ENCODE measurements at regions not wholly inside any gene's neighbourhood (a gene's known extent, or its start where the extent isn't known, plus 50 kb on each side); places are given as distances from the start of the nearest gene placed in this dataset.

- no peak for TF ChIP-seq POLR2A (IDR thresholded peaks at IDR 0.05)
- TF ChIP-seq, protein P1, sequence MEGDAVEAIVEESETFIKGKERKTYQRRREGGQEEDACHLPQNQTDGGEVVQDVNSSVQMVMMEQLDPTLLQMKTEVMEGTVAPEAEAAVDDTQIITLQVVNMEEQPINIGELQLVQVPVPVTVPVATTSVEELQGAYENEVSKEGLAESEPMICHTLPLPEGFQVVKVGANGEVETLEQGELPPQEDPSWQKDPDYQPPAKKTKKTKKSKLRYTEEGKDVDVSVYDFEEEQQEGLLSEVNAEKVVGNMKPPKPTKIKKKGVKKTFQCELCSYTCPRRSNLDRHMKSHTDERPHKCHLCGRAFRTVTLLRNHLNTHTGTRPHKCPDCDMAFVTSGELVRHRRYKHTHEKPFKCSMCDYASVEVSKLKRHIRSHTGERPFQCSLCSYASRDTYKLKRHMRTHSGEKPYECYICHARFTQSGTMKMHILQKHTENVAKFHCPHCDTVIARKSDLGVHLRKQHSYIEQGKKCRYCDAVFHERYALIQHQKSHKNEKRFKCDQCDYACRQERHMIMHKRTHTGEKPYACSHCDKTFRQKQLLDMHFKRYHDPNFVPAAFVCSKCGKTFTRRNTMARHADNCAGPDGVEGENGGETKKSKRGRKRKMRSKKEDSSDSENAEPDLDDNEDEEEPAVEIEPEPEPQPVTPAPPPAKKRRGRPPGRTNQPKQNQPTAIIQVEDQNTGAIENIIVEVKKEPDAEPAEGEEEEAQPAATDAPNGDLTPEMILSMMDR (IDR thresholded peaks at IDR 0.05 in 4 of 5, conservative IDR thresholded peaks at IDR 0.05 in 1 of 5) = no peak
- Histone ChIP-seq H3K4me3 (no peak overlapping the region), H3K4me1 (no peaks in the 10 kb centered on the region), H3K9me3 (no peaks in the 10 kb centered on the region), H3K27ac (no peak overlapping the region), H3K27me3 (peaks cover 48 to 72% (median 60%) of the 10 kb centered on the region in 3 donors), H3K36me3 (no peaks in the 10 kb centered on the region)
- ATAC-seq = no peak
- intact Hi-C loops (cut with DNase I; ENCODE audit: low total_unique reads) = no loop called here
- DNase-seq = no peak
- in situ Hi-C loops (cut with MboI; ENCODE audit: low sequenced_read_pairs in 4 of 4) = no loop called here
Observed at GRCh38 chr4:3656416-3657356, 109.5 kb upstream of the ADRA2C start.

DNA sequence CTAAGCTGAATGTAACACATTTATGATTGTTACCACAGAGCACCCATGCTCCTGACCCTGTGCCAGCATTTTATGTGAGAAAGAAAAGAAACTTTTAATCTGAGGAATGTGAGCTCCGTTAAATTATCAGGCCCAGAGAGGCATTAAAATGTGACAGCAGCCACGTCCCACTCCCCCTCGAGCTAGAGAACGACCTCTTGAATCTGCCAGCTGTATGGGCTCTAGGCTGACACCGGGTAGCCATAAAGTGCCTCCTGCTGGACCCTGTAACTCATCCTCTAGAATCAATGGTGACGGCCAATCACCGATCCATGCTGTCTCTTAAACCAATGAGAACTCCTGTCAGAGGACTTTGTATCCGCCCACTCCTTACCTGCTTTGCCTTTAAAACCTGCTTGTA lies 110.2 kb upstream of the ADRA2C start:
- TF ChIP-seq POLR2A (IDR thresholded peaks at IDR 0.05) = no peak
- TF ChIP-seq, protein P1 (IDR thresholded peaks at IDR 0.05 in 4 of 5, conservative IDR thresholded peaks at IDR 0.05 in 1 of 5) = no peak
- Histone ChIP-seq H3K27me3 (peaks cover 50 to 74% (median 57%) of the 10 kb centered on the region in 3 donors), H3K36me3 (no peaks in the 10 kb centered on the region), H3K4me3 (no peak overlapping the region), H3K27ac (no peak overlapping the region), H3K4me1 (no peaks in the 10 kb centered on the region), H3K9me3 (no peaks in the 10 kb centered on the region)
- in situ Hi-C loops (cut with MboI; ENCODE audit: low sequenced_read_pairs in 4 of 4) = no loop called here
- no peak for DNase-seq
- no peak for ATAC-seq
- intact Hi-C loops (cut with DNase I; ENCODE audit: low total_unique reads) = no loop called here

GRCh38 chr4:3655485-3655884 lies 110.7 kb upstream of the ADRA2C start:
- ATAC-seq (no peak), DNase-seq (no peak)
- TF ChIP-seq POLR2A (IDR thresholded peaks at IDR 0.05) = no peak
- TF ChIP-seq, protein P1 (IDR thresholded peaks at IDR 0.05 in 4 of 5, conservative IDR thresholded peaks at IDR 0.05 in 1 of 5) = no peak
- Histone ChIP-seq H3K27ac (no peak overlapping the region), H3K4me3 (no peak overlapping the region), H3K36me3 (no peaks in the 10 kb centered on the region), H3K27me3 (peaks cover 54 to 76% (median 57%) of the 10 kb centered on the region in 3 donors), H3K9me3 (no peaks in the 10 kb centered on the region), H3K4me1 (no peaks in the 10 kb centered on the region)
- in situ Hi-C loops (cut with MboI; ENCODE audit: low sequenced_read_pairs in 4 of 4) = no loop called here
- intact Hi-C loops (cut with DNase I; ENCODE audit: low total_unique reads) = no loop called here

DNA sequence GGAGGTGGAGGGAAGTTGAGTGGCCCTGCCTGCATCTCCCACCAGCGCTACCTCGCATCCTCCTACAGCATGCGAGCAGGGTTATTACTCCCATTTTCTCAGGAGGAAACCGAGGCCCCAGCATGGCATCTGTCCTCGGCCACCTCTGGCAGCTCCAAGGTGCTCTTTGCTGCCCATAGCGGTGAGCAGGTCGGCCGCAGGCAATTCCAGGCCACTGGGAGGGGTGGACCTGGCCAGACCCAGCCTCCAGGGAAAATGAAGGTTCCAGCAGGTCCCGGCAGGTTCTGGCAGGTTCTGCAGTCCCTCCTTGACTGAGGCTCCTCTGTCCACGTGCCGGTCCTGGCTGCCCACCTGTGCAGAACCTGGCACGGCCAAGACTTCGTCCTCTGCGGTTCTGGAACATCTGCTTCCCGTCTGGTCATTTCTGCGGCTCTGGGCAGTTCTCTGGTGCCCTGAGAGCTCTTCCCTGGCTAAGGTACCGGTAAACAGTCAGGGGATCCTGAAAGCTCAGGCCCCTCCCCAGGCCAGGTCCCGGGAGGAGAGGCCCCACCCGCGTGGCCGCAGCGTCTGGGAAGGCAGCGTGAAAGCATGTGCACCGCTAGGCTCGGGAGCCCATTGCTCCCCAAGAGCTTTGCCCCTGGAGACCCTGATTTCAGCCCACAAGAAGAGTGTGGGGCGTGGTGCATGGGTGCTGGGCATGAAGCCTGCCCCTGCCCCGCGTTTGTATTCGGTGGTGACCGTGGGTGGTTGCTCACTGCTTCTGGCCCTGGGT lies 112.0 kb upstream of the ADRA2C start:
- intact Hi-C loops (cut with DNase I; ENCODE audit: low total_unique reads) = no loop called here
- Histone ChIP-seq H3K4me1 (no peaks in the 10 kb centered on the region), H3K4me3 (no peak overlapping the region), H3K36me3 (no peaks in the 10 kb centered on the region), H3K27me3 (peaks cover 48 to 63% (median 50%) of the 10 kb centered on the region in 3 donors), H3K27ac (no peak overlapping the region), H3K9me3 (no peaks in the 10 kb centered on the region)
- DNase-seq = no peak
- in situ Hi-C loops (cut with MboI; ENCODE audit: low sequenced_read_pairs in 4 of 4) = no loop called here
- ATAC-seq = no peak
- TF ChIP-seq, protein P1 (IDR thresholded peaks at IDR 0.05 in 4 of 5, conservative IDR thresholded peaks at IDR 0.05 in 1 of 5) = no peak
- no peak for TF ChIP-seq POLR2A (IDR thresholded peaks at IDR 0.05)

Measured in gastrocnemius medialis (tissue), 4 donors.